Endothelial cell of umbilical vein (primary cell): ENCODE measurements at regions not wholly inside any gene's neighbourhood (a gene's known extent, or its start where the extent isn't known, plus 50 kb on each side); places are given as distances from the start of the nearest gene placed in this dataset.

ENCODE experiments used
- EZH2 ChIP-seq: IDR thresholded peaks from 2 replicates; pipeline ENCODE4 v1.6.1; 2012; ENCODE audit warnings: borderline replicate concordance, low read depth, mild to moderate bottlenecking, moderate library complexity, low read length, inconsistent platforms; ENCODE audit not compliant: severe bottlenecking
- TF ChIP-seq, protein P1 (sequence below), 2 donors: IDR thresholded peaks; 1 replicate in 1 of 2; 2 replicates in 1 of 2; pipeline ENCODE4 v1.5.1; 2011; ENCODE audit warnings: low read length in 2 of 2, mild to moderate bottlenecking in 2 of 2, moderate library complexity in 2 of 2, control low read depth in 1 of 2, inconsistent platforms in 1 of 2, low read depth in 1 of 2; ENCODE audit not compliant: insufficient read depth in 1 of 2; ENCODE audit errors: extremely low read depth in 1 of 2

DNA sequence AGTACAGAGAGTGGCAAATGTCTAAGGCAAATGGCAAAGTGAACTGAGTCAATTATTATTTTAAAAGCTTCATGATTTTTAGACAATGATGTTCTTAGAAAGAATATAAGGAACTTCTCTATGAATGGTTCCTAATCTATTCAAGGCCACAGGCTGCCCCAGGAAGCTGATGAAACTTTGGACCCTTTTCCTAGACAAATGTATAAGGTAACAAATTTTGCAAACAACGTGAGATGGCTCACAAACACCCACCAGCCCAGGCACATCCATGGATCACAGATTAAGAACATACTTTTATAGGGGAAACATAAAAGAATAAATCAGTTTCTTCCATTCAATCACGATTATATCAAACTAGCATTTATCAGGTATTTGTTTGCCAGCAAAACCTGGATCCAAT is 659.0 kb downstream of the IRS1 start:
- TF ChIP-seq, protein P1, sequence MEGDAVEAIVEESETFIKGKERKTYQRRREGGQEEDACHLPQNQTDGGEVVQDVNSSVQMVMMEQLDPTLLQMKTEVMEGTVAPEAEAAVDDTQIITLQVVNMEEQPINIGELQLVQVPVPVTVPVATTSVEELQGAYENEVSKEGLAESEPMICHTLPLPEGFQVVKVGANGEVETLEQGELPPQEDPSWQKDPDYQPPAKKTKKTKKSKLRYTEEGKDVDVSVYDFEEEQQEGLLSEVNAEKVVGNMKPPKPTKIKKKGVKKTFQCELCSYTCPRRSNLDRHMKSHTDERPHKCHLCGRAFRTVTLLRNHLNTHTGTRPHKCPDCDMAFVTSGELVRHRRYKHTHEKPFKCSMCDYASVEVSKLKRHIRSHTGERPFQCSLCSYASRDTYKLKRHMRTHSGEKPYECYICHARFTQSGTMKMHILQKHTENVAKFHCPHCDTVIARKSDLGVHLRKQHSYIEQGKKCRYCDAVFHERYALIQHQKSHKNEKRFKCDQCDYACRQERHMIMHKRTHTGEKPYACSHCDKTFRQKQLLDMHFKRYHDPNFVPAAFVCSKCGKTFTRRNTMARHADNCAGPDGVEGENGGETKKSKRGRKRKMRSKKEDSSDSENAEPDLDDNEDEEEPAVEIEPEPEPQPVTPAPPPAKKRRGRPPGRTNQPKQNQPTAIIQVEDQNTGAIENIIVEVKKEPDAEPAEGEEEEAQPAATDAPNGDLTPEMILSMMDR (IDR thresholded peaks at IDR 0.05; ENCODE audit: extremely low read depth in 1 of 2, insufficient read depth in 1 of 2, low read depth in 1 of 2, low read length in 2 of 2) = no peak
- TF ChIP-seq EZH2 = no peak
